MM.1S (cell line): ENCODE measurements at regions not wholly inside any gene's neighbourhood (a gene's known extent, or its start where the extent isn't known, plus 50 kb on each side); places are given as distances from the start of the nearest gene placed in this dataset.

ENCODE experiments used
- CTCF ChIP-seq: fragments of 300-600 bp; sonication (generic); IDR thresholded peaks from 2 replicates; pipeline ENCODE4 v1.5.1; 2016; ENCODE audit warnings: antibody characterized with exemption, low read length, mixed read lengths
- EZH2 ChIP-seq: fragments of 300-600 bp; sonication (generic); optimal IDR thresholded peaks from 2 replicates; pipeline ENCODE3; 2017; ENCODE audit warnings: low read depth, mild to moderate bottlenecking, antibody characterized with exemption, low read length, mixed read lengths
- EZH2phosphoT487 ChIP-seq: fragments of 300-600 bp; sonication (generic); IDR thresholded peaks from 2 replicates; pipeline ENCODE4 v1.6.1; 2018; ENCODE audit warnings: antibody characterized with exemption, low read length

GRCh38 chr14:43155924-43156323 lies 1351.2 kb downstream of the FSCB start:
- TF ChIP-seq CTCF (no peak), EZH2 (no peak), EZH2phosphoT487 (no peak)
